GM11168 (cell line): ENCODE measurements at regions not wholly inside any gene's neighbourhood (a gene's known extent, or its start where the extent isn't known, plus 50 kb on each side); places are given as distances from the start of the nearest gene placed in this dataset.

Experiments used
- in situ Hi-C: fragments of 300-500 bp; cut with MboI; formaldehyde crosslinking; loops from one replicate; pipeline ENCODE4 v1.12.0; 2022; ENCODE audit warnings: low sequenced_read_pairs; ENCODE audit not compliant: unreplicated experiment

- in situ Hi-C loops: no loop called here
These were observed 134.6 kb upstream of the RUNX3 start for GRCh38 chr1:25064465-25065240.

DNA sequence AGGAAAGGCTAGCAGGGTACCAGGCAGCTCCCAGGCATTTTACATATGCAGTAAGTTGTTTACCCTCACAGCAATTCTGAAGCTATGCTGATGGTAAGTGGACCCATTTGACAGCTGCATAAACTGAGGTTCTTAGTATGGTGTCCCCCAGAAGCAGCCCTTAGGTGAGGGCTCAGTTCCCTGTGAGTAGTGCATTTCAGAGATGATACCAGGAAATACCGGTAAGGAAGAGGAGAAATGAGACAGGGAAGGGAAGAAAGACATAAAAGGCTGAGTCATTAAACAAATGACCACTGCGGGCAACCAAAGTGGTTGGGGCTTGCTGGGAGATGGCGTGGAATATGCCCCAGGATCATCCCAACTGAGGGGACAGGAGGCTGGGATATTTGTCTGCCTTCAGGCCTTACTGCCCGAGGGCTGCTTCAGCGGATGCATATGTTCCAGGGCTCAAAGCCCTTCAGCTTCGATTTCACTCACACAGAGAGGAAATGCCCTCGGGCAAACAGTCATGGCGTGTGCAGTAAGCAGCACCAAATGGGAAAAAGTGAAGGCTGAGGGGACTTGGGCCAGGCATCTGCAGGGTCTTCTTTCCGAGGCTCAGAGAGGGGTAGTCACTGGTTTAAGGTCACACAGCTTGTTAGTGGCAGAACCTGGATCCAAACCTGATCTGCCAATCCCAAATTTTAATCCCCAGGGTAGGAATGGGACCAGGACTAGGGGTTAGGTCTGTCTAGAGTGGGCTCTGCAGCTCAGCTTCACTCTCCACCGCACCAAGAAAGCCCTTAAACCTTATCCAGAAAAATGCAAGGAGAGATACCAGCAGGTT is 133.7 kb upstream of the RUNX3 start:
- in situ Hi-C loops: no loop called here

DNA sequence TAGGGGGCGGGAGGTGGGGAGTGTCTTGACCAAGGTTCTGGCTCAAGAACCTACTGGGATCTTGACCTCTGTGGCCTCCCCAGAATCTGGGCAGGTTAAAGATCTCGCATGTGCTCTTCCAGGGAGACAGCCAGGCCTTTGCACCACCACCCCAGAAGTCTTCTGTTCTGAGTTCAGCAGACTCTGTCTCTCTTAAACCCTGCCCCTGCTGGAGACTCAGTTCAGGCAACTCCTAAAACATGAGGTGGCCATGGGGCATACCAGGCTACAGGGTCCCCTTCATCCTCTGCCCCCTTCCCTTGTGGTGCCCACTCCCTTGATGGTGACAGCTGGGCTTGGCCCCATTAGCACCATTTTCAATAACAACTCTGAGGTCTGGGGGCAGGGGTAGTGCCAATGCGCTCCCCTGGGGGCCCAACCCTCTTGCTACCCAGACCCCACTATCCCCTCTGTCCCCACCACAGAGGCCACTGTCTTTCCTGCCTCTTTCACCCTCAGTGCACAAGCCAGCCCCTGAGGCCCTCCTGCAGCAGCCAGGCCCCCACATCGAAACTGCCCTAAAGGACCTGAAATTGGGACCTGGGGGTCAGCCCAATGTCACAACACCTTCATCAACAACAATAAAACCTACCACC is 132.7 kb upstream of the RUNX3 start:
- in situ Hi-C loops: no loop called here

GRCh38 chr1:25061261-25061995 is 131.4 kb upstream of the RUNX3 start:
- in situ Hi-C loops: no loop called here

DNA sequence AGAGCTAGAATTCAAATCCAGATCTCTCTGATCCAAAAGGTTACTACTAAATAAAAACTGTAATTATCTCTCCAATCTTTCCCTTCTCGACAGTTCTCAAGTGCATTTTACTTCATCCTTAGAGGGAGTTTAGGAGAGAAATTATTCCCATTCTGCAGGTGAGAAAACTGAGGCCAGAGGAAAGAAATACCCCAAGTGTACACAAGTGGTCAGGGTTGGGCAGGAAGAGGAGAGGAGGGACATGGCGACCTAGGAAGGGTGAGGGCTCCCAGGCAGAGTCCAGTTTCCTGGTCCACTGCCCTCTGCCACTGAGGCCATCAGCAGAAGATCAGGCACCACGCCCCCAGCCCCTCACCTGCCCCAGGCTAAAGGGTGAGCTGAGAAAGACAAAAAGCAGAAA is 127.1 kb upstream of the RUNX3 start:
- in situ Hi-C loops: no loop called here

GRCh38 chr1:25056536-25056935 is 126.5 kb upstream of the RUNX3 start:
- in situ Hi-C loops: no loop called here

DNA sequence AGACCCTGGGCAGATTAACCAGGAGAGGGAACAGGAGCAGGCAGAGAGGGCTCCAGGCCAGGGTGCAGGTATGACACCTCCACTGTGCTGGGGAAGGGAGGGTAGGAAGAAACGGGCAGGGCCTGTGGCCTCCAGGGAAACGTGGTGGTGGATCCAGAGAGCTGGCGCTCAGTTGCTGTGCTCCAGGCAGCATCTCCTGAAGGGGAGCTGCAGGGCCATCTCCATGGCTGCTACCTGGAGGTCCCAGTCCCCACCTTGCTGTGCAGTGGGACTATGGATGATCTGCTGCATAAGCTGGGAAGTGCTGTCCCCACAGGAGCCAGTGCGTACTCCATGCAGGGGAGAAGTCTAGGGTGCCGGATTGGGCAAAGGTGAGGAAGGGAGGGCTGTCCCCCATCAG is 125.9 kb upstream of the RUNX3 start:
- in situ Hi-C loops: no loop called here

- in situ Hi-C loops: no loop called here
These were observed 125.3 kb upstream of the RUNX3 start for GRCh38 chr1:25055324-25055780.

GRCh38 chr1:25054526-25055323 is 124.6 kb upstream of the RUNX3 start:
- in situ Hi-C loops: no loop called here

GRCh38 chr1:25053576-25054250 is 123.6 kb upstream of the RUNX3 start:
- in situ Hi-C loops: no loop called here

DNA sequence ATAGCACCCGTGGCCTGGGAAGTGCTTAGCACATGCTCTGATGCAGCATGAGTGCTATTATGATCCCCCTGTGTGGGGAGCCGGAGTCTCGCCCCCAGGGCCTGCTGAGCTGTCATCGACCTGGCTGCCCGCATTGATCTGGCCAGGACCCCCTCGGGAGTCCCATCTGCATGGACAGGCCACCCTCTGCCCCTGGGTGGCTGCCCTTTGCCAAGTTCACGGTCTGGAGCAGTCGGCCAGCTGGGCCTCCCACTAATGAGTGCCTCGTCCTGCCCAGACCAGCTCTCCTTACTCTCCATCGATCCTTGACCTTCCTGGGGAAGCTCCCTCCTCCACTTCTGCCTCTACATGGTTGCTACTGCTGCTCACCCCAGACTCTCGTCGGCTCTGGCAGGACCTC is 121.8 kb upstream of the RUNX3 start:
- in situ Hi-C loops: no loop called here

GRCh38 chr1:25051504-25051903 is 121.4 kb upstream of the RUNX3 start:
- in situ Hi-C loops: no loop called here

GRCh38 chr1:25050165-25050564 is 120.1 kb upstream of the RUNX3 start:
- in situ Hi-C loops: no loop called here

GRCh38 chr1:25049190-25049589 is 119.1 kb upstream of the RUNX3 start:
- in situ Hi-C loops: no loop called here

DNA sequence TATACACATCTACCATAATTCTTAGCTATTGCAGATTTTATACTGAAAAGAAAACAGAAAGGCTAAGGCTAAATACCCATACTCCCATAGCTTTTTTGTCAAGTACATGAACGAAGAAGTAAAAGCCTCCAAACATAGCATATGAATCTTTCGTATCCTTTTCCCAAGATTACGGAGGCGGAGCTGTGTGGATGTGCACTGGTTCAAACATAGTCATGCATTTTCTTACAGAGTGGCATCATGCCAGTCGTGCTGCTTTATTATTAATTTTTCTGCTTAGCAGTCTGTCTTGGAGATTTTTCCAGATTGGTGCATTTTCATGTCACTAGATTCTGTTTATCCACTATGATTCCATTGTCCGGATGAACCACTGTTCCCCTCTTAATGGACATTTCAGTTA is 118.7 kb upstream of the RUNX3 start:
- in situ Hi-C loops: no loop called here

GRCh38 chr1:25047506-25048240 is 117.6 kb upstream of the RUNX3 start:
- in situ Hi-C loops: no loop called here

DNA sequence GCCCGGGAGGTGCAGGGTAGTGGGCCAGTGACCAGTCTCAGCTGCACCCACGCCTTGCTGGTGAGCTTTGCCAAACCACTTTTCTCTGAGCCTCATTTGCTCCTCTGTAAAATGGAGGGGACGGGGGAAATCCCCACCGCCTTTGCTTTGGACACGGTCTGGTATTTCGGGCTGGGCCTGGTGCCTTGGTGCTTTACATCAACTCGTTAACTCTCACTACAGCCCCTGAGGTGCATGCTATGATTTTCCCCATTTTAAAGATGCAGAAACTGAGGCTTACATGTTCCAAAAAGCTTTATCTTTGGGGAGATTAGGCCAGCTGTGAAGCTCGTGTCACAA is 116.1 kb upstream of the RUNX3 start:
- in situ Hi-C loops: no loop called here

DNA sequence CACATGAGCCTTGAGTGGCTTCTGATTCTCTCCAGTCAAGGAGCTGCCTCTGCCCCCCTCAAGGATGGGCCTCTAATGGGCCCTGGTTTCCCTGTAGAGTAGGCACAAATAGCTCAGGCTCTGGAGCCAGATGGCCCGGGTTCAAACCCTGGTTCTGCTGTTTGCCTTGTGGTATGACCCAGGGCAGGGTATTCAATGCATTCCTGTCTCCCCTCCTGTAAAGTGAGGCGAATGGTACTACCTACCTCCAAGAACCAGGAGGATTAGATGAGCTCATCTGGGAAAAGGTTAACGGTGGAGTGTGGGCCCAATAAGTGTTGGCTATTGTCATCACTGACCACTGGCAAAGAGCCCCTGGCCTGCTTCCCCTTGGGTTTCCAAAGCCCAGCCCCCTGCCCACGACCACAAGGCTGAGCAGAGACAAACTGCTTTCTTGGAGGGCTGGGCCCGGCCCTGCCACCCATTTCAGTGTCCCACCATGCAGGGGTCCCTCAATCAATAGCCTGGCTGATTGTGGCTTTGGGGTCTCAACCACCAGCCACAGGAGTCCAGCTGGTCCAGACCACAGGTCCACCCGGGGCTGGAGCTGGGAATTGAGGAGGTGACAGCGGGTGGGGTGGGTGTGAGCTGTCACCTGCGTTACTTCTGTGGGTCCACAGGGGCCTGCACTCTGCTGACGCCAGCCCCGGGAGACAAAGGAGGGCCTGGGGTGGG is 115.6 kb upstream of the RUNX3 start:
- in situ Hi-C loops: no loop called here
